Fibroblast of lung (primary cell): ENCODE measurements at regions not wholly inside any gene's neighbourhood (a gene's known extent, or its start where the extent isn't known, plus 50 kb on each side); places are given as distances from the start of the nearest gene placed in this dataset.

Experiments
- DNase-seq, 2 donors: peaks; one replicate each; pipeline versions ENCODE4 v3.0.0 to v3.0.0-alpha.2; 2010; ENCODE audit warnings: low read depth in 2 of 2
- H2AFZ ChIP-seq: 2 replicates; pipeline ENCODE4 v1.5.1; 2012; ENCODE audit warnings: low read length, control low read depth, inconsistent platforms
- H3K27ac ChIP-seq: 2 replicates; pipeline ENCODE4 v1.5.1; 2011; ENCODE audit warnings: low read length, control low read depth; ENCODE audit not compliant: insufficient read depth
- H3K27me3 ChIP-seq: 2 replicates; pipeline ENCODE4 v1.5.1; 2011; ENCODE audit warnings: mild to moderate bottlenecking, low read length; ENCODE audit not compliant: control insufficient read depth, insufficient read depth
- H3K36me3 ChIP-seq: 2 replicates; pipeline ENCODE4 v1.5.1; 2011; ENCODE audit warnings: low read length; ENCODE audit not compliant: control insufficient read depth, insufficient read depth
- H3K4me1 ChIP-seq: 2 replicates; pipeline ENCODE4 v1.5.1; 2011; ENCODE audit warnings: low read length; ENCODE audit not compliant: control insufficient read depth, insufficient read depth; ENCODE audit errors: extremely low read depth
- H3K4me2 ChIP-seq: 2 replicates; pipeline ENCODE4 v1.5.1; 2011; ENCODE audit warnings: low read length, control low read depth; ENCODE audit not compliant: insufficient read depth; ENCODE audit errors: extremely low read depth
- H3K4me3 ChIP-seq, 4 experiments: fragments of 200-600 bp in 1 of 4; sonication (generic) in 1 of 4; replicated peaks in 1 of 4; 2 replicates each; pipeline ENCODE4 v1.5.1; 2011 to 2016; ENCODE audit warnings: low read length in 4 of 4, low read depth in 3 of 4, mild to moderate bottlenecking in 3 of 4, control low read depth in 2 of 4, inconsistent platforms in 1 of 4, mixed read lengths in 1 of 4; ENCODE audit not compliant: insufficient read depth in 1 of 4; ENCODE audit errors: control extremely low read depth in 1 of 4
- H3K79me2 ChIP-seq: 2 replicates; pipeline ENCODE4 v1.5.1; 2012; ENCODE audit warnings: mild to moderate bottlenecking, low read length, inconsistent platforms; ENCODE audit not compliant: control insufficient read depth, insufficient read depth
- H3K9ac ChIP-seq: 2 replicates; pipeline ENCODE4 v1.5.1; 2011; ENCODE audit warnings: mild to moderate bottlenecking, low read length, control low read depth; ENCODE audit not compliant: insufficient read depth
- H3K9me3 ChIP-seq: 2 replicates; pipeline ENCODE4 v1.5.1; 2012; ENCODE audit warnings: low read depth, low read length; ENCODE audit not compliant: control insufficient read depth, insufficient read depth
- H4K20me1 ChIP-seq: 2 replicates; pipeline ENCODE4 v1.5.1; 2011; ENCODE audit warnings: low read length; ENCODE audit not compliant: control insufficient read depth, insufficient read depth; ENCODE audit errors: extremely low read depth
- EZH2 ChIP-seq: IDR thresholded peaks from 2 replicates; pipeline ENCODE4 v1.5.1; 2012; ENCODE audit warnings: low read length, control low read depth, mild to moderate bottlenecking; ENCODE audit errors: missing control alignments
- TF ChIP-seq, protein P1 (sequence below), 2 donors: IDR thresholded peaks in 1 of 2; conservative IDR thresholded peaks in 1 of 2; 1 replicate in 1 of 2; 2 replicates in 1 of 2; pipeline ENCODE4 v1.5.1; 2011 to 2012; ENCODE audit warnings: low read length in 2 of 2, control low read depth in 1 of 2, inconsistent platforms in 1 of 2, low read depth in 1 of 2, mild to moderate bottlenecking in 1 of 2

DNA sequence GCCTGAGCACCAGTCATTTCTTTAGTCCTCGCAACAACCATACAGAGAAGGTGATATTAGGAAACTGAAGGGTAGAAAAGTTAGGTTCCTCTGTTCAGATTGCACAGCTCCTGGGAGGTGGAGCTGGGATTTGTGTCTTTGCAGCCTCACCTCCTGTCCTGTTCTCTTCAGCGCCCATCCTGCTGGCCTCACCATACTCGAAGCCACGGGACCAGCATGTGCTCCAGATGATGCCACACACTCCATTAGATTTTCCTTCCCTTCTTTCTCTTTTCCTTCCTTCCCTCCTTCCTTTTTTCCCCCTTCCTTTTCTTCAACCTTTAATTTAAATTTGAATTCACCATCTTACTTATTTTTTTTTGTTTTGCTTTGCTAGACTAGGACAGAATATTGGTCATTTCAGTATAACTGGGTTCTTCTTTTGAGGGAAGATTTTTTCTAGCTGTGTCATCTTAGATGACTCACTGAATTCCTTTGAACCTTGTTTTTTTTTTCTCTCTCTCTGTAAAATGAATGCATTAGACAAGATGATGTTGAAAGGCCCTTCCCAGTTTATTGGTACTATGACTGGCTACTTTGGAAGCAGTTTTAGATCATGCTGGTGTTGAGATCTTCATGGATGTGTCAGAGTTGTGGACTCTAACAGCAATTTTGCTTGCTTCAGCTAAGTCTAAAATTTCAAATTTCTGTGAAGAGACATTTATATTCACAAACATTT, 662.5 kb upstream of the TENM4 start:
- DNase-seq = peak; percentile 90 to 95
- H3K36me3 ChIP-seq = no peaks in the 10 kb centered on the region
- H3K27me3 ChIP-seq = no peaks in the 10 kb centered on the region
- H3K4me3 ChIP-seq = no peak overlapping the region
- no peaks in the 10 kb centered on the region for H4K20me1 ChIP-seq
- no peaks in the 10 kb centered on the region for H3K79me2 ChIP-seq
- H3K4me2 ChIP-seq = no peak overlapping the region
- H3K9ac ChIP-seq = no peak overlapping the region
- H2AFZ ChIP-seq = peak overlapping the region; percentile 46
- peaks cover 4% of the 10 kb centered on the region for H3K4me1 ChIP-seq
- peak overlapping the region; percentile 46 for H3K27ac ChIP-seq
- H3K9me3 ChIP-seq = no peaks in the 10 kb centered on the region
- TF ChIP-seq, protein P1, sequence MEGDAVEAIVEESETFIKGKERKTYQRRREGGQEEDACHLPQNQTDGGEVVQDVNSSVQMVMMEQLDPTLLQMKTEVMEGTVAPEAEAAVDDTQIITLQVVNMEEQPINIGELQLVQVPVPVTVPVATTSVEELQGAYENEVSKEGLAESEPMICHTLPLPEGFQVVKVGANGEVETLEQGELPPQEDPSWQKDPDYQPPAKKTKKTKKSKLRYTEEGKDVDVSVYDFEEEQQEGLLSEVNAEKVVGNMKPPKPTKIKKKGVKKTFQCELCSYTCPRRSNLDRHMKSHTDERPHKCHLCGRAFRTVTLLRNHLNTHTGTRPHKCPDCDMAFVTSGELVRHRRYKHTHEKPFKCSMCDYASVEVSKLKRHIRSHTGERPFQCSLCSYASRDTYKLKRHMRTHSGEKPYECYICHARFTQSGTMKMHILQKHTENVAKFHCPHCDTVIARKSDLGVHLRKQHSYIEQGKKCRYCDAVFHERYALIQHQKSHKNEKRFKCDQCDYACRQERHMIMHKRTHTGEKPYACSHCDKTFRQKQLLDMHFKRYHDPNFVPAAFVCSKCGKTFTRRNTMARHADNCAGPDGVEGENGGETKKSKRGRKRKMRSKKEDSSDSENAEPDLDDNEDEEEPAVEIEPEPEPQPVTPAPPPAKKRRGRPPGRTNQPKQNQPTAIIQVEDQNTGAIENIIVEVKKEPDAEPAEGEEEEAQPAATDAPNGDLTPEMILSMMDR (conservative IDR thresholded peaks at IDR 0.05 in 1 of 2, IDR thresholded peaks at IDR 0.05 in 1 of 2; ENCODE audit: low read depth in 1 of 2, low read length in 2 of 2) = no peak
- no peak for TF ChIP-seq EZH2

DNA sequence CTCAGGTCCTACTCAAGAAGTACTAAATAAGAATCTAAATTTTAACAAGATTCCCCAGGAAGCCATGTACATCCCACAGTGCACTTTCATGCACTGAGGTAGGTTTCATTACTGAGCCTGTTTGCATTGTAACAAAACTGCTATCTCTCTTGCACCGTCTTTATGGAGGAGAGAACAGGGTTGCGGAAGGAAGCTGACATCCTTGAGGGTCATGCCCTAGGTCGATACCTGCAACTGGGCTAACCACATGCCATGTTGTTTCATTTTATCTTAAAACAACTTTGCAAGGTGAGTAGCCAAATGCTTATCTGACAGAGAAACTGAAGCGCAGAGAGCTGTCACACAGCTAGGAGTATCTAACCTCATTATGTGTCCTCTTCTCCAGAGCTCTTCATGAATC, 656.3 kb upstream of the TENM4 start:
- H3K27ac ChIP-seq = no peak overlapping the region
- no peak for DNase-seq
- H2AFZ ChIP-seq = no peak overlapping the region
- H3K4me1 ChIP-seq = peaks cover 6% of the 10 kb centered on the region
- H3K79me2 ChIP-seq = no peaks in the 10 kb centered on the region
- no peaks in the 10 kb centered on the region for H4K20me1 ChIP-seq
- peak overlapping the region; percentile 3 for H3K4me2 ChIP-seq
- H3K4me3 ChIP-seq = no peak overlapping the region
- H3K9me3 ChIP-seq = no peaks in the 10 kb centered on the region
- TF ChIP-seq, protein P1 (conservative IDR thresholded peaks at IDR 0.05 in 1 of 2, IDR thresholded peaks at IDR 0.05 in 1 of 2; ENCODE audit: low read depth in 1 of 2, low read length in 2 of 2) = no peak
- no peak for TF ChIP-seq EZH2
- H3K9ac ChIP-seq = no peak overlapping the region
- no peaks in the 10 kb centered on the region for H3K27me3 ChIP-seq
- no peaks in the 10 kb centered on the region for H3K36me3 ChIP-seq

DNA sequence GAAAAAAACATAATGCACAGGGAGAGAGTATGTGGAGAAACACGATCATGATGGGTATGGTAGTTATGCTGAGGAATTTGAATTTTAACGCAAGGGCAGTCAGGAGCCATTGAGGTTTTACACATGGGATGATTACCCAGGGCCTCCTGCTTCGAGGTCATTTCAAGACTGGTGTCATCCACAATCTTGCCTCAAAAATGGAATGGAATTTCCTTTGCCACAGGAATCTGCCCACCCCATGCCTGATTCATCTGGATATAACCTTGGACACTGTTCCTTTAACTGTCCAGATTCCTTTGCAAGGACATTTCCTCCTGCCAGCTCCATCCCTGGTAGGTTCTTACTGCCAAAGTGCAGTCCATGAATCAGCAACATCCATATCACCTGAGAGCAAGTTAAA, 655.9 kb upstream of the TENM4 start:
- H3K4me2 ChIP-seq = no peak overlapping the region
- no peaks in the 10 kb centered on the region for H4K20me1 ChIP-seq
- peaks cover 6% of the 10 kb centered on the region for H3K4me1 ChIP-seq
- no peak overlapping the region for H2AFZ ChIP-seq
- no peaks in the 10 kb centered on the region for H3K79me2 ChIP-seq
- H3K27ac ChIP-seq = no peak overlapping the region
- no peaks in the 10 kb centered on the region for H3K27me3 ChIP-seq
- no peaks in the 10 kb centered on the region for H3K36me3 ChIP-seq
- no peaks in the 10 kb centered on the region for H3K9me3 ChIP-seq
- no peak overlapping the region for H3K4me3 ChIP-seq
- no peak overlapping the region for H3K9ac ChIP-seq
- DNase-seq = peak; percentile 62 to 95
- TF ChIP-seq, protein P1 (conservative IDR thresholded peaks at IDR 0.05 in 1 of 2, IDR thresholded peaks at IDR 0.05 in 1 of 2; ENCODE audit: low read depth in 1 of 2, low read length in 2 of 2) = no peak
- no peak for TF ChIP-seq EZH2
